Osteoblast (primary cell): ENCODE measurements at regions not wholly inside any gene's neighbourhood (a gene's known extent, or its start where the extent isn't known, plus 50 kb on each side); places are given as distances from the start of the nearest gene placed in this dataset.

Experiments
- DNase-seq: peaks from one replicate; pipeline ENCODE4 v3.0.0; 2011; ENCODE audit warnings: low spot score, mixed read lengths; ENCODE audit not compliant: insufficient read length; ENCODE audit errors: missing footprints
- H2AFZ ChIP-seq: 2 replicates; pipeline ENCODE4 v1.6.0; 2011; ENCODE audit warnings: mild to moderate bottlenecking, low read length
- H3K27ac ChIP-seq: 2 replicates; pipeline ENCODE4 v1.5.1; 2011; ENCODE audit warnings: mild to moderate bottlenecking, low read depth, low read length, moderate library complexity
- H3K27me3 ChIP-seq: 2 replicates; pipeline ENCODE4 v1.6.0; 2012; ENCODE audit warnings: mild to moderate bottlenecking, control low read depth, inconsistent platforms, low read length, moderate library complexity; ENCODE audit not compliant: insufficient read depth
- H3K36me3 ChIP-seq: 2 replicates; pipeline ENCODE4 v1.5.1; 2011; ENCODE audit warnings: mild to moderate bottlenecking, low read length, control low read depth, moderate library complexity; ENCODE audit not compliant: insufficient read depth
- H3K4me1 ChIP-seq: 2 replicates; pipeline ENCODE4 v1.5.1; 2011; ENCODE audit warnings: mild to moderate bottlenecking, low read length, control low read depth, moderate library complexity; ENCODE audit not compliant: insufficient read depth
- H3K4me2 ChIP-seq: 2 replicates; pipeline ENCODE4 v1.6.0; 2011; ENCODE audit warnings: mild to moderate bottlenecking, low read length; ENCODE audit not compliant: insufficient read depth
- H3K4me3 ChIP-seq: fragments of 200-600 bp; sonication (generic); 3 replicates; pipeline ENCODE4 v1.5.1; 2012; ENCODE audit warnings: mild to moderate bottlenecking, low read length, inconsistent platforms; ENCODE audit not compliant: insufficient read depth
- H3K79me2 ChIP-seq: 2 replicates; pipeline ENCODE4 v1.6.0; 2012; ENCODE audit warnings: mild to moderate bottlenecking, low read length, control low read depth, inconsistent platforms; ENCODE audit not compliant: insufficient read depth
- H3K9me3 ChIP-seq: 2 replicates; pipeline ENCODE4 v1.5.1; 2011; ENCODE audit warnings: low read depth, low read length, control low read depth
- H4K20me1 ChIP-seq: 2 replicates; pipeline ENCODE4 v1.6.0; 2012; ENCODE audit warnings: mild to moderate bottlenecking, low read length, control low read depth; ENCODE audit not compliant: insufficient read depth
- CTCF ChIP-seq: IDR thresholded peaks from 2 replicates; pipeline ENCODE4 v1.5.1; 2011; ENCODE audit warnings: mild to moderate bottlenecking, low read depth, low read length, moderate library complexity; ENCODE audit errors: extremely low read depth

GRCh38 chr16:85208643-85209520, 96.6 kb upstream of the CIBAR2 start:
- Histone ChIP-seq H3K79me2 (peaks cover 20% of the 10 kb centered on the region), H2AFZ (no peak overlapping the region), H4K20me1 (peaks cover 8% of the 10 kb centered on the region), H3K27ac (no peak overlapping the region), H3K9me3 (peaks cover 3% of the 10 kb centered on the region), H3K4me3 (no peak overlapping the region), H3K4me2 (no peak overlapping the region), H3K27me3 (no peaks in the 10 kb centered on the region), H3K4me1 (peaks cover 28% of the 10 kb centered on the region), H3K36me3 (no peaks in the 10 kb centered on the region)
- no peak for TF ChIP-seq CTCF
- peak; percentile 48 for DNase-seq

DNA sequence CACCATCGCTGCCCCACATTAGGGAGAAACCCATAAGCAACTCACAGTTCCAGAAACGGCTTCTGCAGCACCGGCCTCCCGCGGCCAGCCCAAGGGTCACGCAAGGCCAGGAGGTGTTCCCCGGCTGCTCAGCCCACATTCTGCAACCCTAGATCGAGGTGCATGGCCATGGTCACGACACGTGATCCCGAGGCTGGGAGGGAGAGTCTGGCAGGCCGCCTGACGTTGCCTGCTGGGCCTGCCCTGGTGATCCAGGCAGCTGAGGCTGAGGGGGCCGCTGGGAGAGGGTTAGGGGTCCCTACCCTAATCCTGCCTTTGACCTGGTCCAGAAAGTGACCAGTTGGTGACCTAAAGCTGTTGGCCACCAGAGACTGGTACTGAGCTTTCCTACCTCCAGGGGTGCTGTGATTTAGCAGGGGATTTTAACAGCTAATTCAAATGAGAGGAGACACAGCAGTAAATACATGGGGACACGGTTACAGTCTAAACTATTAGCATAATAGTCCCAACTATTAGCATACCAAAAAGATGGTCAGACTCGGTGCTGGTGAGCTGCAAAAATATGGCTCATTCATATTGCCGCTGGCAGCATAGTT, 97.4 kb upstream of the CIBAR2 start:
- no peak overlapping the region for H3K4me2 ChIP-seq
- peaks cover 20% of the 10 kb centered on the region for H3K79me2 ChIP-seq
- no peaks in the 10 kb centered on the region for H3K36me3 ChIP-seq
- H3K4me1 ChIP-seq, result peaks cover 25% of the 10 kb centered on the region
- no peak overlapping the region for H2AFZ ChIP-seq
- DNase-seq, result peak; percentile 82
- H4K20me1 ChIP-seq, result peaks cover 8% of the 10 kb centered on the region
- peaks cover 1% of the 10 kb centered on the region for H3K9me3 ChIP-seq
- H3K27ac ChIP-seq, result peak overlapping the region; percentile 56
- H3K27me3 ChIP-seq, result no peaks in the 10 kb centered on the region
- no peak for TF ChIP-seq CTCF
- H3K4me3 ChIP-seq, result no peak overlapping the region

GRCh38 chr16:85210423-85211169, 98.3 kb upstream of the CIBAR2 start:
- peak overlapping the region; percentile 25 for H3K4me3 ChIP-seq
- peak overlapping the region; percentile 96 for H3K27ac ChIP-seq
- H4K20me1 ChIP-seq, result peaks cover 8% of the 10 kb centered on the region
- TF ChIP-seq CTCF, result no peak
- H3K4me1 ChIP-seq, result peaks cover 25% of the 10 kb centered on the region
- H3K27me3 ChIP-seq, result no peaks in the 10 kb centered on the region
- H2AFZ ChIP-seq, result no peak overlapping the region
- H3K9me3 ChIP-seq, result no peaks in the 10 kb centered on the region
- peak overlapping the region; percentile 60 for H3K4me2 ChIP-seq
- peak; percentile 95 for DNase-seq
- H3K79me2 ChIP-seq, result peaks cover 20% of the 10 kb centered on the region
- no peaks in the 10 kb centered on the region for H3K36me3 ChIP-seq
